ENCODE measurements at regions not wholly inside any gene's neighbourhood (a gene's known extent, or its start where the extent isn't known, plus 50 kb on each side); places are given as distances from the start of the nearest gene placed in this dataset.

GRCh38 chr16:22652463-22652845 lies 141.8 kb downstream of the NPIPB5 start:
- no peaks in the 10 kb centered on the region for H4K20me1 ChIP-seq (replicated peaks; ENCODE audit: control insufficient read depth, extremely low read depth, insufficient read depth, low read length)
- H3K27me3 ChIP-seq (ENCODE audit: control insufficient read depth in 2 of 2, insufficient read depth in 2 of 2, low read length in 2 of 2): peaks cover 2 to 7% of the 10 kb centered on the region in 2 experiments
- no peaks in the 10 kb centered on the region for H3K79me2 ChIP-seq (ENCODE audit: control insufficient read depth, insufficient read depth, low read length)
- H3K9me1 ChIP-seq (replicated peaks; ENCODE audit: control insufficient read depth, extremely low read depth, insufficient read depth, low read length): no peaks in the 10 kb centered on the region
- H3K9ac ChIP-seq (replicated peaks; ENCODE audit: extremely low read depth, insufficient read depth, low read length): no peak overlapping the region
- H3K27ac ChIP-seq (ENCODE audit: insufficient read depth, low read depth, low read length): no peak overlapping the region
- dilution Hi-C loops (cut with MboI; ENCODE audit: extremely low pct_ligation_motif_present, low sequenced_read_pairs) (no loop called here), intact Hi-C loops (cut with micrococcal nuclease) (no loop called here)
- TF ChIP-seq MYC (IDR thresholded peaks at IDR 0.05; ENCODE audit: low read depth, low read length) (no peak), FOS (IDR thresholded peaks at IDR 0.05; ENCODE audit: borderline replicate concordance, insufficient read depth, low read length) (no peak), CTCF (IDR thresholded peaks at IDR 0.05; ENCODE audit: extremely low read depth in 1 of 2, insufficient read depth in 1 of 2, low read depth in 1 of 2, low read length in 2 of 2) (no peak), GATA2 (IDR thresholded peaks at IDR 0.05; ENCODE audit: insufficient read depth, insufficient read length, low read depth, low read length) (no peak)
- H3K9me3 ChIP-seq (replicated peaks; ENCODE audit: control insufficient read depth, insufficient read depth, low read length): no peaks in the 10 kb centered on the region
- ChIA-PET CTCF (interaction anchor here (1.4 kb wide), 1 partner anchor 17 kb away, joined by 3 read pairs; no protein-coding TSS in a partner anchor), POLR2A (no interaction called here)
- H3K36me3 ChIP-seq (ENCODE audit: control insufficient read depth in 2 of 2, extremely low read depth in 1 of 2, insufficient read depth in 2 of 2, low read length in 2 of 2): no peaks in the 10 kb centered on the region
- H3K4me2 ChIP-seq (ENCODE audit: insufficient read depth, low read length): no peak overlapping the region
- H3K4me1 ChIP-seq (ENCODE audit: control insufficient read depth, extremely low read depth, insufficient read depth, low read length): no peaks in the 10 kb centered on the region
- FAIRE-seq: no peak
- DNase-seq (ENCODE audit: low read depth, low spot score): no peak
- H3K4me3 ChIP-seq (replicated peaks in 1 of 3; ENCODE audit: insufficient read depth in 1 of 3, low read depth in 1 of 3, low read length in 3 of 3): no peak overlapping the region
- no peak overlapping the region for H2AFZ ChIP-seq (ENCODE audit: low read depth, low read length)
- no TSS peak for BruUV-seq (replicated peaks)

- no peaks in the 10 kb centered on the region for H3K79me2 ChIP-seq (ENCODE audit: control insufficient read depth, insufficient read depth, low read length)
- no peak for TF ChIP-seq FOS (IDR thresholded peaks at IDR 0.05; ENCODE audit: borderline replicate concordance, insufficient read depth, low read length)
- no peak for TF ChIP-seq POLR2AphosphoS5 (IDR thresholded peaks at IDR 0.05; ENCODE audit: insufficient read depth, low read depth, low read length)
- no peak for TF ChIP-seq POLR2A (IDR thresholded peaks at IDR 0.05; ENCODE audit: low read depth, low read length)
- TF ChIP-seq JUN (IDR thresholded peaks at IDR 0.05; ENCODE audit: borderline replicate concordance, insufficient read depth, insufficient read length, low read depth): no peak
- TF ChIP-seq MAX (IDR thresholded peaks at IDR 0.05; ENCODE audit: insufficient read depth, insufficient read length): no peak
- no peak for TF ChIP-seq CTCF (IDR thresholded peaks at IDR 0.05; ENCODE audit: extremely low read depth in 1 of 2, insufficient read depth in 1 of 2, low read depth in 1 of 2, low read length in 2 of 2)
- no peak for TF ChIP-seq EZH2 (IDR thresholded peaks at IDR 0.05; ENCODE audit: borderline replicate concordance, low read depth, low read length, severe bottlenecking)
- TF ChIP-seq GATA2 (IDR thresholded peaks at IDR 0.05; ENCODE audit: insufficient read depth, insufficient read length, low read depth, low read length): no peak
- no peak for TF ChIP-seq MYC (IDR thresholded peaks at IDR 0.05; ENCODE audit: low read depth, low read length)
- DNase-seq (ENCODE audit: low read depth, low spot score) (no peak), FAIRE-seq (no peak)
- H3K4me2 ChIP-seq (ENCODE audit: insufficient read depth, low read length): no peak overlapping the region
- no peak overlapping the region for H3K9ac ChIP-seq (replicated peaks; ENCODE audit: extremely low read depth, insufficient read depth, low read length)
- H4K20me1 ChIP-seq (replicated peaks; ENCODE audit: control insufficient read depth, extremely low read depth, insufficient read depth, low read length): no peaks in the 10 kb centered on the region
- BruUV-seq (replicated peaks): no TSS peak
- H3K4me1 ChIP-seq (ENCODE audit: control insufficient read depth, extremely low read depth, insufficient read depth, low read length): no peaks in the 10 kb centered on the region
- H3K9me1 ChIP-seq (replicated peaks; ENCODE audit: control insufficient read depth, extremely low read depth, insufficient read depth, low read length): no peaks in the 10 kb centered on the region
- ChIA-PET CTCF (interaction anchor here (1.1 to 2.3 kb wide), 4 partner anchors 10 to 1497 kb away, joined by 3 to 9 read pairs (median 4); no protein-coding TSS in a partner anchor), POLR2A (no interaction called here)
- H2AFZ ChIP-seq (ENCODE audit: low read depth, low read length): no peak overlapping the region
- intact Hi-C loops (cut with micrococcal nuclease): no loop called here
- no peak overlapping the region for H3K4me3 ChIP-seq (replicated peaks in 1 of 3; ENCODE audit: insufficient read depth in 1 of 3, low read depth in 1 of 3, low read length in 3 of 3)
- no peak overlapping the region for H3K27ac ChIP-seq (ENCODE audit: insufficient read depth, low read depth, low read length)
- no peaks in the 10 kb centered on the region for H3K9me3 ChIP-seq (replicated peaks; ENCODE audit: control insufficient read depth, insufficient read depth, low read length)
- dilution Hi-C loops (cut with MboI; ENCODE audit: extremely low pct_ligation_motif_present, low sequenced_read_pairs): no loop called here
- peaks cover 0 to 6% of the 10 kb centered on the region in 2 experiments for H3K27me3 ChIP-seq (ENCODE audit: control insufficient read depth in 2 of 2, insufficient read depth in 2 of 2, low read length in 2 of 2)
- H3K36me3 ChIP-seq (ENCODE audit: control insufficient read depth in 2 of 2, extremely low read depth in 1 of 2, insufficient read depth in 2 of 2, low read length in 2 of 2): no peaks in the 10 kb centered on the region
Observed at GRCh38 chr16:22653876-22654275, 143.2 kb downstream of the NPIPB5 start.

Data from endothelial cell of umbilical vein (primary cell).